SK-N-MC (cell line): ENCODE measurements at regions not wholly inside any gene's neighbourhood (a gene's known extent, or its start where the extent isn't known, plus 50 kb on each side); places are given as distances from the start of the nearest gene placed in this dataset.

Source experiments
- EZH2 ChIP-seq: fragments of 200-600 bp; sonication (generic); IDR thresholded peaks from one replicate; pipeline ENCODE4 v1.6.1; 2017; ENCODE audit warnings: antibody characterized with exemption
- POLR2AphosphoS5 ChIP-seq: IDR thresholded peaks from 2 replicates; pipeline ENCODE4 v1.6.1; 2012; ENCODE audit warnings: mild to moderate bottlenecking, low read depth, low read length, borderline replicate concordance

DNA sequence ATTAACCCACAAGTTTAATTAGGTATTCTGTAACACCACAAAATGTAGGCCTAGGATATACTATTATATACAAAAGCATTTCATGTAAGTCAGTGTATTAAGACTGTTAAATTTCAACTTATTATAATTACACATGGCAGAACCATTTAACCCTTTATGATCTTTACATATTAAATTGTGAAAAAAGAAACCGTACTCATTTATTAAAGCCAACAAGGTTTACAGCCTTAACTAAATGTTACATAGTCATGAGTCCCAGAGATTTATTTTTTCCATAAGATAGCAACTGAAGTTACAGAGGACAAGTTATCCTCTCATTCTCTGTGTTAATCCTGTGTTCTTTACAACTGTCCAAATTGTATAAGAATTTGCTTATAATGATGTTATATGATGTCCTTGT is 615.8 kb upstream of the AGTR1 start:
- TF ChIP-seq EZH2 (no peak), POLR2AphosphoS5 (no peak)
